LNCaP clone FGC (cell line): ENCODE measurements at regions not wholly inside any gene's neighbourhood (a gene's known extent, or its start where the extent isn't known, plus 50 kb on each side); places are given as distances from the start of the nearest gene placed in this dataset.

ENCODE experiments used
- DNase-seq: peaks from one replicate; pipeline ENCODE4 v3.0.0-alpha.2; 2011; ENCODE audit warnings: low read depth
- H3K4me3 ChIP-seq: 2 replicates; pipeline ENCODE4 v1.5.1; 2011; ENCODE audit warnings: mild to moderate bottlenecking, low read depth, low read length, control low read depth
- CTCF ChIP-seq: IDR thresholded peaks from 2 replicates; pipeline ENCODE4 v1.5.1; 2012; ENCODE audit warnings: mild to moderate bottlenecking; ENCODE audit not compliant: control insufficient read depth, insufficient read depth; ENCODE audit errors: extremely low read depth

GRCh38 chr4:82213485-82214417, 160.0 kb downstream of the HNRNPD start:
- DNase-seq = no peak
- no peak for TF ChIP-seq CTCF
- no peak overlapping the region for H3K4me3 ChIP-seq

DNA sequence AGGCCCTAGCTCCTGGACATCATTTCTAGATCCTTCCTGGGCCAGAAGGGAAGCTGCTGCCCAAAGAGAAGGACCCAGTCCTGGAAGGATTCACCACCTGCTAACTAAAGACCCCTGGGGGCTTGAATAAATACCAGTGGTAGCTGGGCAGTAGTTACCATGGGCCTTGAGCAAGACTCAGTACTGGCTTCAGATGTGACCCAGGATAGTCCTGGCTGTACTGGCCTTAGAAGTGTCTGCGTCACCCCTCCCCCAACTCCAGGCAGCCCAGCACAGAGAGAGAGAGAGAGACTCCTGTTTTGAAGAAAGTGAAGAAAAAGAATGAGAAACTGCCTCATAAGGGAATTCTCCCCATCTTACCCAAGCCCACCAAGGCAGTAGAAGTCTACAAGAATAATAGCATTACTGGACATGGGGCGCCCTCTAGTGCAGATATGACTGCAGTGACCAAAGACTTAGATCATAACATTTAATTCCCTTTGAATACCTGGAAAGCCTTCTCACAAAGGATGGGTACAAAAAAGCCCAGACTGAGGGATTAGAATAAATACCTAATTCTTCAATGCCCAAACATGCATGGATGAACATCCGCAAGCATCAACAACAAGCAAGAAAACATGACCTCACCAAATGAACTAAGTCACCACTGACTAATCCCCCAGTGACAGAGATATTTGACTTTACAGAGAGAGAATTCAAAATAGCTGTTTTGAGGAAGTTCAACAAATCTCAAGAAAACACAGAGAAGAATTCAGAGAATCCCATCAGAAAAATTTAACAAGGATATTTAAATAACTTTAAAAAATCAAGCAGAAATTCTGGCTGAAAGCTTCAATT, 171.8 kb downstream of the HNRNPD start:
- H3K4me3 ChIP-seq = no peak overlapping the region
- no peak for DNase-seq
- peak; percentile 81 for TF ChIP-seq CTCF

GRCh38 chr4:82201303-82201702, 172.5 kb downstream of the HNRNPD start:
- DNase-seq = no peak
- no peak for TF ChIP-seq CTCF
- no peak overlapping the region for H3K4me3 ChIP-seq

DNA sequence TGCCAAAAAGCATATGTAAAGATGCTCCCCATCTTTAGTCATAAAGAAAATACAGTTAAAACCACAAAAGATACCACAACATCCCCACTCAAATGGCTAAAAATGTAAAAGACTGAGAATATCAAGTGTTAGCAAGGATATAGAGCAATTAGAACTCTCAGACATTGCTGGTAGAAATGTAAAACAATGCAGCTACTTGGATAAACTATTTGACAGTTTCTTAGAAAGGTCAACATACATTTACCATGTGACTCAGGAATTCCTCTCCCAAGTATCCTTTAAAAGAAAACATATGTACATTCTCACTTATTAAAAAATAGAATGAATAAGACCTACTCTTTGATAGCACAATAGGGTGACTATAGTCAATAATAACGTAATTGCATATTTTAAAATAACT, 173.7 kb downstream of the HNRNPD start:
- H3K4me3 ChIP-seq = no peak overlapping the region
- TF ChIP-seq CTCF = no peak
- DNase-seq = no peak

GRCh38 chr4:82194329-82194728, 179.5 kb downstream of the HNRNPD start:
- no peak for TF ChIP-seq CTCF
- no peak overlapping the region for H3K4me3 ChIP-seq
- no peak for DNase-seq

DNA sequence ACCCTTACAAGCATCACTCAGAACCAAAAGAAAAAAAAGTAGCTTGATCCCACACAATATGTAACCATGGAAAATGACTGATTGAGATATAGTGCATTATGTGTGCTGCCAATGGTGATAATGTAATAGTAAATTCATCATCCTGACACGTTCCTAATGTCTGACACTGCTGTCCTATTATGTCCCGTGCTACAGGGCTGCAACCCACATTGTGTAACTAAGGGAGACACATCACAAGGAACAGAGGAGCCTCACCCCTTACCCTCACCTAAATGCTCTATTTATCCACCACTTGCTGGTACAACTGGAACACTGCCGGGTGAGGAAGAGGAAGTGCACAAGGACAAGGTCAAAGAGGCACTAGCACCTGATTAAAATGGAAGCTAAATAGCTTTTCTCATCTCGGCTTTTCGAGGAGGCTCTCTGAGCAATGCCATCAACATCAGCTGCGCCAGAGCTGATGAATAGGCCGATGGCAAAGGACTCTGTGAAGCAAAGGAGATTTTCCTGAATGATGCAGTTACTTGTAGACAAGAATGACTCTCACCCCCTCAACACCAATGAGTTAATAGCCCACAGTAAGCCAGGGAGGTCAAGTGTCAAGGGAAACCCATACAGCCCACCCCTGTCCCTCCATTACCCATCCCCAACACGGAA, 181.6 kb downstream of the HNRNPD start:
- TF ChIP-seq CTCF = no peak
- DNase-seq = no peak
- no peak overlapping the region for H3K4me3 ChIP-seq
